ENCODE measurements at regions not wholly inside any gene's neighbourhood (a gene's known extent, or its start where the extent isn't known, plus 50 kb on each side); places are given as distances from the start of the nearest gene placed in this dataset.
"Not testable (repeated sequence)": the region's sequence is repeated elsewhere in the genome, so short reads cannot be mapped to it uniquely, and the experiment has no call there.

- no peaks in the 10 kb centered on the region for H3K9me3 ChIP-seq
- intact Hi-C loops (cut with DNase I) = no loop called here
Measured at GRCh38 chr16:6732166-6732565, 600.5 kb upstream of the RBFOX1 start.

GRCh38 chr16:6728381-6728780, 604.3 kb upstream of the RBFOX1 start:
- no peaks in the 10 kb centered on the region for H3K36me3 ChIP-seq
- H3K4me1 ChIP-seq = no peaks in the 10 kb centered on the region
- TF ChIP-seq CTCF (IDR thresholded peaks at IDR 0.05) (no peak), POLR2A (IDR thresholded peaks at IDR 0.05) (no peak), POLR2AphosphoS5 (IDR thresholded peaks at IDR 0.05; ENCODE audit: insufficient read depth in 1 of 2, low read depth in 1 of 2) (no peak)
- no peaks in the 10 kb centered on the region for H3K27me3 ChIP-seq
- no peak overlapping the region for H3K27ac ChIP-seq
- H3K9me3 ChIP-seq = no peaks in the 10 kb centered on the region
- H3K4me3 ChIP-seq = no peak overlapping the region
- no peak for DNase-seq (ENCODE audit: extremely low spot score in 2 of 2)
- intact Hi-C loops (cut with DNase I) = no loop called here

More at GRCh38 chr16:6732166-6732565, 600.5 kb upstream of the RBFOX1 start:
- Histone ChIP-seq H3K27ac (no peak overlapping the region), H3K27me3 (no peaks in the 10 kb centered on the region), H3K4me1 (no peaks in the 10 kb centered on the region), H3K36me3 (no peaks in the 10 kb centered on the region), H3K4me3 (no peak overlapping the region)
- DNase-seq (ENCODE audit: extremely low spot score in 2 of 2) = no peak
- TF ChIP-seq POLR2AphosphoS5 (IDR thresholded peaks at IDR 0.05; ENCODE audit: insufficient read depth in 1 of 2, low read depth in 1 of 2) = no peak

GRCh38 chr16:6726621-6727020, 606.0 kb upstream of the RBFOX1 start:
- Histone ChIP-seq H3K4me1 (no peaks in the 10 kb centered on the region), H3K9me3 (no peaks in the 10 kb centered on the region), H3K36me3 (no peaks in the 10 kb centered on the region), H3K27ac (no peak overlapping the region), H3K27me3 (no peaks in the 10 kb centered on the region), H3K4me3 (no peak overlapping the region)
- intact Hi-C loops (cut with DNase I) = no loop called here
- no peak for TF ChIP-seq POLR2AphosphoS5 (IDR thresholded peaks at IDR 0.05; ENCODE audit: insufficient read depth in 1 of 2, low read depth in 1 of 2)
- no peak for DNase-seq (ENCODE audit: extremely low spot score in 2 of 2)

- H3K9me3 ChIP-seq = no peaks in the 10 kb centered on the region
- no peak for DNase-seq (ENCODE audit: extremely low spot score in 2 of 2)
- TF ChIP-seq CTCF (IDR thresholded peaks at IDR 0.05) = no peak
- no peak for TF ChIP-seq POLR2AphosphoS5 (IDR thresholded peaks at IDR 0.05; ENCODE audit: insufficient read depth in 1 of 2, low read depth in 1 of 2)
- TF ChIP-seq POLR2A (IDR thresholded peaks at IDR 0.05) = no peak
- no peak overlapping the region for H3K27ac ChIP-seq
- H3K36me3 ChIP-seq = no peaks in the 10 kb centered on the region
- no peak overlapping the region for H3K4me3 ChIP-seq
- H3K4me1 ChIP-seq = no peaks in the 10 kb centered on the region
- intact Hi-C loops (cut with DNase I) = no loop called here
- no peaks in the 10 kb centered on the region for H3K27me3 ChIP-seq
Measured at GRCh38 chr16:6725634-6726331, 606.9 kb upstream of the RBFOX1 start.

GRCh38 chr16:6725206-6725605, 607.4 kb upstream of the RBFOX1 start:
- H3K27me3 ChIP-seq; H3K36me3 ChIP-seq; H3K4me1 ChIP-seq; H3K9me3 ChIP-seq; DNase-seq (ENCODE audit: extremely low spot score in 2 of 2); intact Hi-C loops (cut with DNase I); H3K4me3 ChIP-seq; H3K27ac ChIP-seq: not testable (repeated sequence)

GRCh38 chr16:6722786-6723185, 609.9 kb upstream of the RBFOX1 start:
- Histone ChIP-seq H3K4me1 (no peaks in the 10 kb centered on the region), H3K27me3 (no peaks in the 10 kb centered on the region), H3K4me3 (no peak overlapping the region), H3K9me3 (no peaks in the 10 kb centered on the region), H3K36me3 (no peaks in the 10 kb centered on the region), H3K27ac (no peak overlapping the region)
- no peak for DNase-seq (ENCODE audit: extremely low spot score in 2 of 2)
- intact Hi-C loops (cut with DNase I) = no loop called here
- no peak for TF ChIP-seq CTCF (IDR thresholded peaks at IDR 0.05)
- TF ChIP-seq POLR2A (IDR thresholded peaks at IDR 0.05) = no peak
- TF ChIP-seq POLR2AphosphoS5 (IDR thresholded peaks at IDR 0.05; ENCODE audit: insufficient read depth in 1 of 2, low read depth in 1 of 2) = no peak

Data from vagina (tissue), 2 donors.